Brain microvascular endothelial cell (primary cell): ENCODE measurements at regions not wholly inside any gene's neighbourhood (a gene's known extent, or its start where the extent isn't known, plus 50 kb on each side); places are given as distances from the start of the nearest gene placed in this dataset.

Source experiments
- DNase-seq: peaks from one replicate; pipeline ENCODE4 v3.0.0-alpha.2; 2020
- H3K27ac ChIP-seq: fragments of 250-450 bp; sonication (Bioruptor Pico); 2 replicates; pipeline ENCODE4 v1.5.1; 2020; ENCODE audit warnings: mild to moderate bottlenecking, moderate library complexity
- H3K27me3 ChIP-seq: fragments of 250-450 bp; sonication (Bioruptor Pico); replicated peaks from 2 replicates; pipeline ENCODE4 v1.5.1; 2020; ENCODE audit warnings: mild to moderate bottlenecking
- H3K36me3 ChIP-seq: fragments of 250-450 bp; sonication (Bioruptor Pico); replicated peaks from 2 replicates; pipeline ENCODE4 v1.5.1; 2020; ENCODE audit warnings: mild to moderate bottlenecking
- H3K4me3 ChIP-seq: 2 replicates; pipeline ENCODE4 v1.5.1; 2011; ENCODE audit warnings: low read depth, mild to moderate bottlenecking, control low read depth, low read length, moderate library complexity
- in situ Hi-C: cut with HindIII; loops from 2 replicates; pipeline ENCODE4 v1.10.0; 2017; ENCODE audit warnings: low sequenced_read_pairs, low pct_ligation_motif_present
- TF ChIP-seq, protein P1 (sequence below): IDR thresholded peaks from 2 replicates; pipeline ENCODE4 v1.5.1; 2011; ENCODE audit warnings: low read depth, mild to moderate bottlenecking, moderate library complexity, low read length, control low read depth, inconsistent platforms; ENCODE audit errors: missing control alignments

DNA sequence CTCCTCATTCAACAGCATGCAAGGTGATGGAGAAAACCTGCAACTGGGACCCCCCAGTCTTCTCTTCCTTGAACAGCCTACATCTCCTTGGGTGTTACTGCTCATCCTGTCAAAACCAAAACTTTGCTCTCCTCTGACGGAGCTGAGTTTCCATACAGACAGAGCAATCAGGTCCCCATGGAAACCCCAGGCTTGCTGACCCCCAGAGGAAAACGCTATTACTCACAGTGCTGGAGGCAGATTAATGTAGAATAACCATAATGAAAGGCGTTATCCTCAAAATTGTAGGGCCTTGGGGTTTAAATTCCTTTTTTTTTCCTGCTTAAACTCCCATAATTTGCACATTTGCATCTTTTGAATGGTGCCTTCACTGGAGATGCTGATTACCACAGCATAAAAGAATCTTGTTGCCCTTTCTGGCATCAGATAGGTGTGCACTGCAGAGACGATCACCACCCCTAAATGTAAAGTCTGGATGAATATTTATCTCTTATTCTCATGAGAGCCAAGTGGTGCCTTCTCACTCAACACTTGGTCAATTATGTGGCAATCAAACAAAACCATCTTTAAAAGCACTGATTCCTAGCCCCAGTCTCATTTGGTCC, 126.3 kb downstream of the MSX2 start:
- Histone ChIP-seq H3K27ac (no peak overlapping the region), H3K36me3 (no peaks in the 10 kb centered on the region), H3K4me3 (no peak overlapping the region), H3K27me3 (no peaks in the 10 kb centered on the region)
- DNase-seq: no peak
- TF ChIP-seq, protein P1, sequence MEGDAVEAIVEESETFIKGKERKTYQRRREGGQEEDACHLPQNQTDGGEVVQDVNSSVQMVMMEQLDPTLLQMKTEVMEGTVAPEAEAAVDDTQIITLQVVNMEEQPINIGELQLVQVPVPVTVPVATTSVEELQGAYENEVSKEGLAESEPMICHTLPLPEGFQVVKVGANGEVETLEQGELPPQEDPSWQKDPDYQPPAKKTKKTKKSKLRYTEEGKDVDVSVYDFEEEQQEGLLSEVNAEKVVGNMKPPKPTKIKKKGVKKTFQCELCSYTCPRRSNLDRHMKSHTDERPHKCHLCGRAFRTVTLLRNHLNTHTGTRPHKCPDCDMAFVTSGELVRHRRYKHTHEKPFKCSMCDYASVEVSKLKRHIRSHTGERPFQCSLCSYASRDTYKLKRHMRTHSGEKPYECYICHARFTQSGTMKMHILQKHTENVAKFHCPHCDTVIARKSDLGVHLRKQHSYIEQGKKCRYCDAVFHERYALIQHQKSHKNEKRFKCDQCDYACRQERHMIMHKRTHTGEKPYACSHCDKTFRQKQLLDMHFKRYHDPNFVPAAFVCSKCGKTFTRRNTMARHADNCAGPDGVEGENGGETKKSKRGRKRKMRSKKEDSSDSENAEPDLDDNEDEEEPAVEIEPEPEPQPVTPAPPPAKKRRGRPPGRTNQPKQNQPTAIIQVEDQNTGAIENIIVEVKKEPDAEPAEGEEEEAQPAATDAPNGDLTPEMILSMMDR: no peak
- in situ Hi-C loops: no loop called here

DNA sequence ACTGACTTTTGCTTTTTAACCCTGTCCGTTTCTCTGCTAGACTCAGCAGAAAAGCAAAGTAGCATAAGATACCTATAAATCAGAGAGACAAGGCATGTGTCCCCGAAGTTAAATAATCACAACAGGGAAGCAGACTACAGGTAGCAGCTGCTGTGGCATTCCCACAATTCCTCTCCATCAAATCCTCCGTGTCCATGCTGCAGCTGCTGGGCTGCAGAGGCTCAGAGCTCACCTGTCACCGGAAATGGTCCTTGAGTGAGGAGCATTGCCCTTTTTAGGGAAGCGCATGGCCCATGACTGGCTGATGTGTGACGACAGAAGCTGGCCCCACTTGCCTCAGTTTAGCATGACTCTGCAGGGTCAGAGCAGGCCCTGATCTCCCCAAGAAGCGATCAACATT, 125.0 kb downstream of the MSX2 start:
- Histone ChIP-seq H3K27ac (no peak overlapping the region), H3K36me3 (no peaks in the 10 kb centered on the region), H3K27me3 (no peaks in the 10 kb centered on the region), H3K4me3 (no peak overlapping the region)
- TF ChIP-seq, protein P1: no peak
- DNase-seq: no peak
- in situ Hi-C loops: no loop called here

- no peaks in the 10 kb centered on the region for H3K36me3 ChIP-seq
- no peak for DNase-seq
- H3K4me3 ChIP-seq: no peak overlapping the region
- in situ Hi-C loops: no loop called here
- TF ChIP-seq, protein P1: no peak
- no peak overlapping the region for H3K27ac ChIP-seq
- H3K27me3 ChIP-seq: no peaks in the 10 kb centered on the region
Measured at GRCh38 chr5:174844971-174845370, 120.6 kb downstream of the MSX2 start.

GRCh38 chr5:174843263-174844250, 119.2 kb downstream of the MSX2 start:
- in situ Hi-C loops: no loop called here
- Histone ChIP-seq H3K4me3 (no peak overlapping the region), H3K27me3 (no peaks in the 10 kb centered on the region), H3K36me3 (no peaks in the 10 kb centered on the region), H3K27ac (no peak overlapping the region)
- no peak for DNase-seq
- TF ChIP-seq, protein P1: no peak

DNA sequence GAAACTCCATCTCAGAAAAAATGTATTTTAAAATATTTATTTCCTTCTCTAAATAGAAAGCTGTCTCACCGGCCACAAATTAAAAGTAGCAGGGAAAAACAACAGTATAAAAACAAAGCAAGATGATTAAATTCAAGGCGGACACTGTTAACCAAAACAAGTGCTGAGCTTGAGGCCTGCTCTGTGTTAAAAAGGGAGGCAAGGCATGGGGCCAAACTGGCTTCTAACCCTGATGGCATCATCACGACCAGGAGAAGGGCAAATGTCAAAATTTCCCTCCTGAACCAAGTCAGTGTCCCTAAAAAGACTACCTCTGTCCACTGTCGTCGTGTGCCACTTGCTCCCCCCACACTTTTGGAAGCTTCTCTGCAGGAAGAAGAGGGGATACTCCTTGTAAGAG, 116.1 kb downstream of the MSX2 start:
- H3K36me3 ChIP-seq: no peaks in the 10 kb centered on the region
- no peak overlapping the region for H3K4me3 ChIP-seq
- TF ChIP-seq, protein P1: no peak
- DNase-seq: no peak
- no peaks in the 10 kb centered on the region for H3K27me3 ChIP-seq
- H3K27ac ChIP-seq: no peak overlapping the region
- in situ Hi-C loops: no loop called here
